ENCODE measurements at regions not wholly inside any gene's neighbourhood (a gene's known extent, or its start where the extent isn't known, plus 50 kb on each side); places are given as distances from the start of the nearest gene placed in this dataset.

GRCh38 chr3:135364676-135365075 lies 569.6 kb downstream of the EPHB1 start:
- H3K4me1 ChIP-seq (ENCODE audit: insufficient read depth, low read length), result no peaks in the 10 kb centered on the region
- TF ChIP-seq EZH2 (IDR thresholded peaks at IDR 0.05; ENCODE audit: borderline replicate concordance, low read depth, low read length, severe bottlenecking), result no peak
- TF ChIP-seq CTCF (IDR thresholded peaks at IDR 0.05; ENCODE audit: borderline replicate concordance, extremely low read depth, low read length, poor library complexity, severe bottlenecking), result no peak
- no peak overlapping the region for H3K9ac ChIP-seq (ENCODE audit: low read depth, low read length)
- H3K79me2 ChIP-seq (ENCODE audit: insufficient read depth, low read length), result no peaks in the 10 kb centered on the region
- no peaks in the 10 kb centered on the region for H4K20me1 ChIP-seq (ENCODE audit: insufficient read depth, low read length)
- H3K27ac ChIP-seq (ENCODE audit: low read length), result no peak overlapping the region
- no peak overlapping the region for H3K4me2 ChIP-seq (ENCODE audit: insufficient read depth, low read length)
- ATAC-seq (ENCODE audit: insufficient read depth, low read depth) (no peak), DNase-seq (no peak)
- H3K4me3 ChIP-seq (ENCODE audit: low read depth in 1 of 2, low read length in 2 of 2), result no peak overlapping the region
- H3K36me3 ChIP-seq (ENCODE audit: insufficient read depth, low read length), result no peaks in the 10 kb centered on the region
- H3K9me3 ChIP-seq (ENCODE audit: insufficient read depth, low read length, severe bottlenecking), result no peaks in the 10 kb centered on the region
- H2AFZ ChIP-seq (ENCODE audit: low read depth, low read length), result no peak overlapping the region
- H3K27me3 ChIP-seq (ENCODE audit: insufficient read depth, low read length, poor library complexity), result no peaks in the 10 kb centered on the region

GRCh38 chr3:135366816-135367215 lies 571.8 kb downstream of the EPHB1 start:
- H3K9ac ChIP-seq (ENCODE audit: low read depth, low read length), result no peak overlapping the region
- H3K4me3 ChIP-seq (ENCODE audit: low read depth in 1 of 2, low read length in 2 of 2), result no peak overlapping the region
- H3K27ac ChIP-seq (ENCODE audit: low read length), result no peak overlapping the region
- H3K27me3 ChIP-seq (ENCODE audit: insufficient read depth, low read length, poor library complexity), result peaks cover 4% of the 10 kb centered on the region
- H3K4me1 ChIP-seq (ENCODE audit: insufficient read depth, low read length), result no peaks in the 10 kb centered on the region
- DNase-seq, result no peak
- no peak for ATAC-seq (ENCODE audit: insufficient read depth, low read depth)
- H2AFZ ChIP-seq (ENCODE audit: low read depth, low read length), result no peak overlapping the region
- H3K79me2 ChIP-seq (ENCODE audit: insufficient read depth, low read length), result no peaks in the 10 kb centered on the region
- H3K4me2 ChIP-seq (ENCODE audit: insufficient read depth, low read length), result no peak overlapping the region
- no peaks in the 10 kb centered on the region for H3K9me3 ChIP-seq (ENCODE audit: insufficient read depth, low read length, severe bottlenecking)
- no peaks in the 10 kb centered on the region for H3K36me3 ChIP-seq (ENCODE audit: insufficient read depth, low read length)
- H4K20me1 ChIP-seq (ENCODE audit: insufficient read depth, low read length), result no peaks in the 10 kb centered on the region
- no peak for TF ChIP-seq CTCF (IDR thresholded peaks at IDR 0.05; ENCODE audit: borderline replicate concordance, extremely low read depth, low read length, poor library complexity, severe bottlenecking)
- no peak for TF ChIP-seq EZH2 (IDR thresholded peaks at IDR 0.05; ENCODE audit: borderline replicate concordance, low read depth, low read length, severe bottlenecking)

GRCh38 chr3:135368316-135368715 lies 573.3 kb downstream of the EPHB1 start:
- Histone ChIP-seq H3K9ac (ENCODE audit: low read depth, low read length) (no peak overlapping the region), H4K20me1 (ENCODE audit: insufficient read depth, low read length) (no peaks in the 10 kb centered on the region), H2AFZ (ENCODE audit: low read depth, low read length) (no peak overlapping the region), H3K9me3 (ENCODE audit: insufficient read depth, low read length, severe bottlenecking) (no peaks in the 10 kb centered on the region), H3K27ac (ENCODE audit: low read length) (no peak overlapping the region), H3K27me3 (ENCODE audit: insufficient read depth, low read length, poor library complexity) (peaks cover 4% of the 10 kb centered on the region), H3K36me3 (ENCODE audit: insufficient read depth, low read length) (no peaks in the 10 kb centered on the region), H3K4me1 (ENCODE audit: insufficient read depth, low read length) (no peaks in the 10 kb centered on the region), H3K4me3 (ENCODE audit: low read depth in 1 of 2, low read length in 2 of 2) (no peak overlapping the region), H3K79me2 (ENCODE audit: insufficient read depth, low read length) (no peaks in the 10 kb centered on the region), H3K4me2 (ENCODE audit: insufficient read depth, low read length) (no peak overlapping the region)
- ATAC-seq (ENCODE audit: insufficient read depth, low read depth) (no peak), DNase-seq (no peak)
- TF ChIP-seq EZH2 (IDR thresholded peaks at IDR 0.05; ENCODE audit: borderline replicate concordance, low read depth, low read length, severe bottlenecking) (no peak), CTCF (IDR thresholded peaks at IDR 0.05; ENCODE audit: borderline replicate concordance, extremely low read depth, low read length, poor library complexity, severe bottlenecking) (no peak)

- Histone ChIP-seq H4K20me1 (ENCODE audit: insufficient read depth, low read length) (no peaks in the 10 kb centered on the region), H3K4me3 (ENCODE audit: low read depth in 1 of 2, low read length in 2 of 2) (no peak overlapping the region), H3K27me3 (ENCODE audit: insufficient read depth, low read length, poor library complexity) (peaks cover 4% of the 10 kb centered on the region), H3K79me2 (ENCODE audit: insufficient read depth, low read length) (no peaks in the 10 kb centered on the region), H3K9ac (ENCODE audit: low read depth, low read length) (no peak overlapping the region), H3K27ac (ENCODE audit: low read length) (no peak overlapping the region), H3K9me3 (ENCODE audit: insufficient read depth, low read length, severe bottlenecking) (no peaks in the 10 kb centered on the region), H3K4me1 (ENCODE audit: insufficient read depth, low read length) (no peaks in the 10 kb centered on the region), H3K36me3 (ENCODE audit: insufficient read depth, low read length) (no peaks in the 10 kb centered on the region), H2AFZ (ENCODE audit: low read depth, low read length) (no peak overlapping the region), H3K4me2 (ENCODE audit: insufficient read depth, low read length) (no peak overlapping the region)
- TF ChIP-seq EZH2 (IDR thresholded peaks at IDR 0.05; ENCODE audit: borderline replicate concordance, low read depth, low read length, severe bottlenecking) (no peak), CTCF (IDR thresholded peaks at IDR 0.05; ENCODE audit: borderline replicate concordance, extremely low read depth, low read length, poor library complexity, severe bottlenecking) (no peak)
- ATAC-seq (ENCODE audit: insufficient read depth, low read depth) (no peak), DNase-seq (no peak)
Observed at GRCh38 chr3:135368781-135369180, 573.7 kb downstream of the EPHB1 start.

Measured in DND-41 (cell line).